ENCODE measurements at regions not wholly inside any gene's neighbourhood (a gene's known extent, or its start where the extent isn't known, plus 50 kb on each side); places are given as distances from the start of the nearest gene placed in this dataset.
"Not testable (repeated sequence)": the region's sequence is repeated elsewhere in the genome, so short reads cannot be mapped to it uniquely, and the experiment has no call there.

DNA sequence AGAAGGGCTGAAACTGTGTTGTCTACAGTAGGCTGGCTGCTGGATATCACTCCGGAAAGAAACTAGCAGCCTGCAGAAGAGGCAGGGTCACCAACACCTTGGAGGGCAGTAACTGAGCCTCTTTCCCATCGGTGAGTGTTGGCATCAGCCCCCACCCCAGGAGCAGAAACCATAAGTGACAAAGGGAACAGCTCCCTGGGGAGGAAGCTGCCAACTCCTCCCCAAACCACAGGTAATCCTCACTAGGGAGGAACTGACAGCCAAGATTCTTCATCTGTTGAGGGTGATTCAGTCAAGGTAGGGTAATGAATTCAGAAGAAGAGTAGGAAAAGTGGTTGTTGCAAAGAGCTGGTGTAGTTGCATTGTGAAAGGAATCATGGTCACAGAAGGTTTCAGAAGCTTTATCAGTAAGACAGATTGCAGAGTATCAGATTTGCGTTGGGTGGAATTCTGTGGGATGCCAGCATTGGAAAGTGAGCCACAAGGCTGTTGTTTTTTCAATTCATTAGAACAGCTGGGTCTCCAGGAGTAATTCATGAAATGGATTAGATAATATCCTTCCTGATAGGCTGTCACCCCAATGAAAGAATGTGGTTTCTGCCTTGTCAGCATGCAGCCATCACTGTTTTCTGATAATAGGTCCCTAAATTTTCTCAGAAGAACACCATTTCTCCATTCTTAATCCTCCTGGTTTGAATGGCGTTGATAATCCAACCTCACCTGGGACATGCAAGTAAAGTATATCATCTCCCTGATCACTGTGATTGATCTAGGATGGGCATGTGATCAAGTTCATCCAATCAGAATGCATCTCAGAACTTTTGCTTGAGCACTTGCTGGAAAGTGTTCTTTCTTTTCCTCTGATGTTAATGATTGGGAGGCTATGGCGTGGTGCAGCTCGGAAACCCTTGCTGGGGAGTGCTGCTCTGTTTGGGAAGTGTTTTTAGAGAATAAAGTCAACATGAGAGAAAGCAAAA is 75.0 kb upstream of the CTBP2 start:
- TF ChIP-seq, protein P1, sequence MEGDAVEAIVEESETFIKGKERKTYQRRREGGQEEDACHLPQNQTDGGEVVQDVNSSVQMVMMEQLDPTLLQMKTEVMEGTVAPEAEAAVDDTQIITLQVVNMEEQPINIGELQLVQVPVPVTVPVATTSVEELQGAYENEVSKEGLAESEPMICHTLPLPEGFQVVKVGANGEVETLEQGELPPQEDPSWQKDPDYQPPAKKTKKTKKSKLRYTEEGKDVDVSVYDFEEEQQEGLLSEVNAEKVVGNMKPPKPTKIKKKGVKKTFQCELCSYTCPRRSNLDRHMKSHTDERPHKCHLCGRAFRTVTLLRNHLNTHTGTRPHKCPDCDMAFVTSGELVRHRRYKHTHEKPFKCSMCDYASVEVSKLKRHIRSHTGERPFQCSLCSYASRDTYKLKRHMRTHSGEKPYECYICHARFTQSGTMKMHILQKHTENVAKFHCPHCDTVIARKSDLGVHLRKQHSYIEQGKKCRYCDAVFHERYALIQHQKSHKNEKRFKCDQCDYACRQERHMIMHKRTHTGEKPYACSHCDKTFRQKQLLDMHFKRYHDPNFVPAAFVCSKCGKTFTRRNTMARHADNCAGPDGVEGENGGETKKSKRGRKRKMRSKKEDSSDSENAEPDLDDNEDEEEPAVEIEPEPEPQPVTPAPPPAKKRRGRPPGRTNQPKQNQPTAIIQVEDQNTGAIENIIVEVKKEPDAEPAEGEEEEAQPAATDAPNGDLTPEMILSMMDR (IDR thresholded peaks at IDR 0.05; ENCODE audit: low read depth, low read length): no peak
- H3K4me3 ChIP-seq (replicated peaks in 1 of 2; ENCODE audit: low read depth in 2 of 2, low read length in 2 of 2): no peak overlapping the region
- no peak for DNase-seq (ENCODE audit: low read depth in 2 of 2)

DNA sequence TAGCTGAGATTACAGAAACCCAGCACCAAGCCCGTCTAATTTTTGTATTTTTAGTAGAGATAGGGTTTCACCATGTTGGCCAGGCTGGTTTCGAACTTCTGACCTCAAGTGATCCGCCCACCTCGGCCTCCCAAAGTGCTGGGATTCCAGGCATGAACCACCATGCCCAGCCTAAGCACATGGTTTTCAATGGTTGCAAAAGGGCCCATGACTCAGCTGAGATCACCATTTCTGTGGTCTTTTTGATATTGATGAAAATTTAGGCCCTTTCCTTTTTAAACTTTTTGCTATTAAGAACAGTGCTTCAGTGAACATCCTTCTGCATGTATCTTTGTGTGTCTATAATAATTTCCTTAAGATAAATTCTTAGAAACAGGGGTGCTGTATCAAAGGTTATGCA is 74.2 kb upstream of the CTBP2 start:
- not testable (repeated sequence) for H3K4me3 ChIP-seq (replicated peaks in 1 of 2; ENCODE audit: low read depth in 2 of 2, low read length in 2 of 2)
- DNase-seq (ENCODE audit: low read depth in 2 of 2): peak in 1 of 2 donors; percentile 15

DNA sequence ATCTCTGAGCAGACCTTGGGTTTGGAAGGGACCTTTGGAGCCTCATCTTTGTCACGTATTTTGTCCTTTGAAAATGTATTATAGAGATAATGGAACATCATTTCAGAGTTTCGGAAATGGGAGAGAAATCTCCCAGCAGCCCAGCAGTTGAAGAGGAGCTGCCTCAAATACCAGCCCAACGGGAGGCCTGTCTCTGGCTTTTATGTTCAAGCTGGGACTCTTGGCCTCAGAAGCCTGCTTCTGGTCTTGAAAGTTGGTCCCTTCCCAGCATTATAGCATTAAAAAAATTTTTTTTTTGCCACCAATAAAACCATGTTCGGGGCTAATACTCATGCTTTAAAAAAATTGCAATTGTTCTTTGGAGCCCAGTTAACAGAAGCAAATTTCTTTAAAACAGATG is 73.4 kb upstream of the CTBP2 start:
- TF ChIP-seq, protein P1 (IDR thresholded peaks at IDR 0.05; ENCODE audit: low read depth, low read length): no peak
- no peak for DNase-seq (ENCODE audit: low read depth in 2 of 2)
- no peak overlapping the region for H3K4me3 ChIP-seq (replicated peaks in 1 of 2; ENCODE audit: low read depth in 2 of 2, low read length in 2 of 2)

DNA sequence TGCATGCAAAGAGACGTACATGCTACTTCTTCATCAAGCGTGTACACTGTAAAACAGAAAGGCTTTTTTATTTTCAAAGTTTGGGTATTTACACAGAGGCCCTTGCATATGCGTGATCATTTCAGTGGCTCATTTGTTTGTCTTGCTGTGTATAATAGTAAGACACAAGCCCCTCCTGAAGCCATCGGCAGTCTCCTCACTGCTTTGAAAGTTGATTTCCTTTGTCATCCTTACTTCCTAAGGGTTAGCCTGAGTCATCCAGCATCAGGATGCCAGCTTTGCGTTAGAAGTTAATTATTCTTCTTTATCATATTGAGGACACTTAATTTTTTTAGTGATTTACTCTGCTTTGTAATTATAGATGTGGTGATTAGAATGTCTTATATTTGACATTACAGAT is 72.5 kb upstream of the CTBP2 start:
- TF ChIP-seq, protein P1 (IDR thresholded peaks at IDR 0.05; ENCODE audit: low read depth, low read length): no peak
- no peak for DNase-seq (ENCODE audit: low read depth in 2 of 2)

DNA sequence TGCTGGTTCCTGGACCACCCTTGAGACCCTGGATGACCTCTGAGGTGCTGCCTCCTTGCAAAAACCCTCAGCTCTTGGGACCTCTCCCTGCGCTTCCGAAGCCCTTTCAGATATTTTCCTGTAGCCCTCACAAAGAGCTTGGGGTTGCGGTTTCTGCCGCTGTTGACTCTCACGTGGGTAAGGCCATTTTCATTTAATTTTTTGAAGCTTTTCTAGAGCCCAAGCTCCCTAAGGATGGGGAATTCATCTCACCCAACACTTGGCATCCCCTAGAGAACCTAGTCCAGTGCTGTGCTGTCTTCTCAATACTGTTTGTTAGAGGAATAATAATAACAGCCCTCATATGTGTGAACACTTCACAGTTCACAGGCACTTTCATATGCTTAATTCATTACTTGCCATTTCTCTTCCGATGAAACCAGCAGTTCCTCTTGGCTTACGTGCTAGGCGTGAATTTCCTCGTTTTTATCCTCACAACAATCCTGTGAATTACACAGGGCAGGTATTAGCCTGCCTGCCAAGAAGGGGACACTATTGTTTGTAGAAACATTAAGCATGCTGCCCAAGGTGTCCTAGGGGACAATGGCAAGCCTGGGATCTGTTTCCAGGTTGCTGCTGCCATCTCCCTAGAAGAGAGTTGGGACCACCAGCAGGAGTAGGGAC is 71.6 kb upstream of the CTBP2 start:
- TF ChIP-seq, protein P1 (IDR thresholded peaks at IDR 0.05; ENCODE audit: low read depth, low read length): no peak

More for the DNA sequence above, 72.5 kb upstream of the CTBP2 start:
- H3K4me3 ChIP-seq (replicated peaks in 1 of 2; ENCODE audit: low read depth in 2 of 2, low read length in 2 of 2): no peak overlapping the region

DNA sequence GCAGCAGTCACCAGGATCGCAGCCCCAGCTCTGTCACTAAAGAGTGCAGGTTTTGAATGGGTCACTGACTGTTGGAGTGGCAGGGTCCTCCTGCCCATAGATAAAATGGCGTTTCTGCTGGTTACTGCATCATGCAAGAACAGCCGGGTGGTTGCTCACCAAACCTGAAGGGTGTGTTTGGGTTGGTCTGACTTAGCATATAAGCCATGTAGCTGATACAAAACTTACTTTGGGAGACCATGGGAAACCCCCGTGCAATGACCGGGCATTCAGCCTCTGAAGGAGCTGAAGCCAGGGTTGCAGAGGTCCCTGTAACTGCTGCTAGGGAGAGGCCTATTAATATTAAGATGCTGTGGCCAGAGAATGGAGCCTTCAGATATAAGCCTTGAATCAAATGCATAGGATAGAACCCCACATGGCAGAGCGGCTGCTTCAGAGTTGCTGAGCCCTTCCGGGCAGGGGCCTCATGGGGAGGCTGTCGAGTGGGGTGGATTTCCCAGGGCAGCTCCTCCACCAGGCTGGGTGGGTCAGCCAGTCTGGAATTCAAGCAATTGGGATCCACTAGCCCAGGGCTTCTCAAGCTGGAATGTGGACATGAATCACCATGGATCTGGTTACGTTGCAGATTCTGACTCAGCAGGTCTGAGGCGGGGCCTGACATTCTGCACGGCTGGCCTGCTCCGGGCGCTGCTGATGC is 70.9 kb upstream of the CTBP2 start:
- TF ChIP-seq, protein P1 (IDR thresholded peaks at IDR 0.05; ENCODE audit: low read depth, low read length): no peak
- no peak overlapping the region for H3K4me3 ChIP-seq (replicated peaks in 1 of 2; ENCODE audit: low read depth in 2 of 2, low read length in 2 of 2)
- DNase-seq (ENCODE audit: low read depth in 2 of 2): peak; percentile 88 to 92

More for the DNA sequence above, 71.6 kb upstream of the CTBP2 start:
- DNase-seq (ENCODE audit: low read depth in 2 of 2): no peak
- H3K4me3 ChIP-seq (replicated peaks in 1 of 2; ENCODE audit: low read depth in 2 of 2, low read length in 2 of 2): no peak overlapping the region

GRCh38 chr10:125230251-125230650 is 69.9 kb upstream of the CTBP2 start:
- no peak for DNase-seq (ENCODE audit: low read depth in 2 of 2)
- no peak overlapping the region for H3K4me3 ChIP-seq (replicated peaks in 1 of 2; ENCODE audit: low read depth in 2 of 2, low read length in 2 of 2)
- TF ChIP-seq, protein P1 (IDR thresholded peaks at IDR 0.05; ENCODE audit: low read depth, low read length): no peak

GRCh38 chr10:125228245-125228940 is 68.0 kb upstream of the CTBP2 start:
- DNase-seq (ENCODE audit: low read depth in 2 of 2): not testable (repeated sequence)

More at GRCh38 chr10:125228245-125228940, 68.0 kb upstream of the CTBP2 start:
- H3K4me3 ChIP-seq (replicated peaks in 1 of 2; ENCODE audit: low read depth in 2 of 2, low read length in 2 of 2): not testable (repeated sequence)

All from cardiac fibroblast (primary cell).